ENCODE measurements at regions not wholly inside any gene's neighbourhood (a gene's known extent, or its start where the extent isn't known, plus 50 kb on each side); places are given as distances from the start of the nearest gene placed in this dataset.

GRCh38 chr2:181264441-181264840, 192.7 kb upstream of the ITGA4 start:
- Mint-ChIP-seq H3K27ac (no peak overlapping the region), H3K27me3 (ENCODE audit: low read depth in 2 of 2) (no peaks in the 10 kb centered on the region), H3K36me3 (peaks cover 6% of the 10 kb centered on the region), H3K9me3 (no peaks in the 10 kb centered on the region), H3K4me3 (no peak overlapping the region), H3K4me1 (peaks cover 13 to 31% of the 10 kb centered on the region in 2 donors)
- 87% methylated on average over 1 of the region's 1 CpG for WGBS (ENCODE audit: insufficient coverage)
- H3K36me3 ChIP-seq (ENCODE audit: control insufficient read depth, insufficient read depth, low read length), result no peaks in the 10 kb centered on the region
- no peak overlapping the region for H3K27ac ChIP-seq (ENCODE audit: low read length)
- intact Hi-C loops (cut with micrococcal nuclease), result no loop called here
- DNase-seq (no peak), ATAC-seq (no peak)
- TF ChIP-seq CTCF (IDR thresholded peaks at IDR 0.05), result no peak
- H3K4me3 ChIP-seq (ENCODE audit: low read length), result no peak overlapping the region
- H3K27me3 ChIP-seq (ENCODE audit: control insufficient read depth, insufficient read depth, low read length), result no peaks in the 10 kb centered on the region
- H3K9me3 ChIP-seq (ENCODE audit: control insufficient read depth, insufficient read depth, low read length), result no peaks in the 10 kb centered on the region
- H3K4me1 ChIP-seq (ENCODE audit: control insufficient read depth, insufficient read depth, low read length), result no peaks in the 10 kb centered on the region

GRCh38 chr2:181266614-181267013, 190.6 kb upstream of the ITGA4 start:
- Histone ChIP-seq H3K4me3 (ENCODE audit: low read length) (no peak overlapping the region), H3K36me3 (ENCODE audit: control insufficient read depth, insufficient read depth, low read length) (no peaks in the 10 kb centered on the region), H3K9me3 (ENCODE audit: control insufficient read depth, insufficient read depth, low read length) (no peaks in the 10 kb centered on the region), H3K4me1 (ENCODE audit: control insufficient read depth, insufficient read depth, low read length) (no peaks in the 10 kb centered on the region), H3K27me3 (ENCODE audit: control insufficient read depth, insufficient read depth, low read length) (no peaks in the 10 kb centered on the region), H3K27ac (ENCODE audit: low read length) (no peak overlapping the region)
- Mint-ChIP-seq H3K4me1 (peaks cover 22 to 47% of the 10 kb centered on the region in 2 donors), H3K27me3 (ENCODE audit: low read depth in 2 of 2) (no peaks in the 10 kb centered on the region), H3K9me3 (no peaks in the 10 kb centered on the region), H3K27ac (no peak overlapping the region), H3K36me3 (peaks cover 6% of the 10 kb centered on the region), H3K4me3 (no peak overlapping the region)
- 94% methylated on average over 2 of the region's 3 CpGs for WGBS (ENCODE audit: insufficient coverage)
- TF ChIP-seq CTCF (IDR thresholded peaks at IDR 0.05), result no peak
- no peak for DNase-seq
- intact Hi-C loops (cut with micrococcal nuclease), result no loop called here
- no peak for ATAC-seq

GRCh38 chr2:181268174-181268867, 188.9 kb upstream of the ITGA4 start:
- Mint-ChIP-seq H3K36me3 (peaks cover 6% of the 10 kb centered on the region), H3K4me1 (peaks cover 14 to 45% of the 10 kb centered on the region in 2 donors), H3K9me3 (no peaks in the 10 kb centered on the region), H3K4me3 (no peak overlapping the region), H3K27me3 (ENCODE audit: low read depth in 2 of 2) (no peaks in the 10 kb centered on the region), H3K27ac (no peak overlapping the region)
- H3K4me3 ChIP-seq (ENCODE audit: low read length), result no peak overlapping the region
- no peaks in the 10 kb centered on the region for H3K4me1 ChIP-seq (ENCODE audit: control insufficient read depth, insufficient read depth, low read length)
- no peak for TF ChIP-seq CTCF (IDR thresholded peaks at IDR 0.05)
- 0% methylated on average over 1 of the region's 3 CpGs for WGBS (ENCODE audit: insufficient coverage)
- DNase-seq (no peak), ATAC-seq (no peak)
- no peak overlapping the region for H3K27ac ChIP-seq (ENCODE audit: low read length)
- no peaks in the 10 kb centered on the region for H3K9me3 ChIP-seq (ENCODE audit: control insufficient read depth, insufficient read depth, low read length)
- no peaks in the 10 kb centered on the region for H3K27me3 ChIP-seq (ENCODE audit: control insufficient read depth, insufficient read depth, low read length)
- intact Hi-C loops (cut with micrococcal nuclease), result no loop called here
- no peaks in the 10 kb centered on the region for H3K36me3 ChIP-seq (ENCODE audit: control insufficient read depth, insufficient read depth, low read length)

GRCh38 chr2:181273986-181274385, 183.2 kb upstream of the ITGA4 start:
- no peak overlapping the region for H3K27ac Mint-ChIP-seq
- DNase-seq (no peak), ATAC-seq (no peak)
- no peaks in the 10 kb centered on the region for H3K9me3 ChIP-seq (ENCODE audit: control insufficient read depth, insufficient read depth, low read length)
- H3K27me3 Mint-ChIP-seq (ENCODE audit: low read depth in 2 of 2), result no peaks in the 10 kb centered on the region
- no peaks in the 10 kb centered on the region for H3K36me3 ChIP-seq (ENCODE audit: control insufficient read depth, insufficient read depth, low read length)
- peaks cover 6% of the 10 kb centered on the region for H3K4me1 ChIP-seq (ENCODE audit: control insufficient read depth, insufficient read depth, low read length)
- intact Hi-C loops (cut with micrococcal nuclease), result loop anchor here (10.0 kb wide), 1 partner anchor 109 kb away; no protein-coding TSS in a partner anchor
- H3K36me3 Mint-ChIP-seq, result no peaks in the 10 kb centered on the region
- H3K4me3 ChIP-seq (ENCODE audit: low read length), result no peak overlapping the region
- TF ChIP-seq CTCF (IDR thresholded peaks at IDR 0.05), result no peak
- no peak overlapping the region for H3K27ac ChIP-seq (ENCODE audit: low read length)
- H3K4me1 Mint-ChIP-seq, result peaks cover 25 to 45% of the 10 kb centered on the region in 2 donors
- H3K9me3 Mint-ChIP-seq, result no peaks in the 10 kb centered on the region
- no peak overlapping the region for H3K4me3 Mint-ChIP-seq
- WGBS (ENCODE audit: insufficient coverage), result no CpG with 5 or more reads among the region's 1 CpG
- H3K27me3 ChIP-seq (ENCODE audit: control insufficient read depth, insufficient read depth, low read length), result no peaks in the 10 kb centered on the region

All from natural killer cell (primary cell).